ENCODE measurements at regions not wholly inside any gene's neighbourhood (a gene's known extent, or its start where the extent isn't known, plus 50 kb on each side); places are given as distances from the start of the nearest gene placed in this dataset.
A peak's percentile ranks its signal among the peaks of the same experiment; 100 is the strongest.

DNA sequence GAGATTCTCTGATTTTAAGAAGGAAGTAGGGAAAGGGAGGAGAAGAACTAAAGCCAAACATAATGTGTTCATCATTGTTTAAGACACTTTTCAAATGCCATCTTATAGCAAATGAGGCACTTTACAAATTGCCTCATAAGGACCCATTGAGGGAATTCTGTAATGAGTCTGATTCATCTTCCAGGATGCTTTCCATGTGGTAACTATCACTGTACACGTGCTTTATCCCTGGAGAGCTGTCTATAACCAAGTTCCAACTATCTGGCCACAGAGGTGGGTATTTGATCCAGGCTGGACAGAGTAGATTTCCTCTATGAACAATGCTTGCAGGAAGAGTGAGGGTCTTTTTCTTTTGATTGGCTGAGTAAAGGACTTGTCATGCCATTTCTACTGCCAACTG is 183.5 kb upstream of the NFIB start:
- H3K4me3 ChIP-seq (ENCODE audit: low read depth, low read length) = no peak overlapping the region
- TF ChIP-seq, protein P1, sequence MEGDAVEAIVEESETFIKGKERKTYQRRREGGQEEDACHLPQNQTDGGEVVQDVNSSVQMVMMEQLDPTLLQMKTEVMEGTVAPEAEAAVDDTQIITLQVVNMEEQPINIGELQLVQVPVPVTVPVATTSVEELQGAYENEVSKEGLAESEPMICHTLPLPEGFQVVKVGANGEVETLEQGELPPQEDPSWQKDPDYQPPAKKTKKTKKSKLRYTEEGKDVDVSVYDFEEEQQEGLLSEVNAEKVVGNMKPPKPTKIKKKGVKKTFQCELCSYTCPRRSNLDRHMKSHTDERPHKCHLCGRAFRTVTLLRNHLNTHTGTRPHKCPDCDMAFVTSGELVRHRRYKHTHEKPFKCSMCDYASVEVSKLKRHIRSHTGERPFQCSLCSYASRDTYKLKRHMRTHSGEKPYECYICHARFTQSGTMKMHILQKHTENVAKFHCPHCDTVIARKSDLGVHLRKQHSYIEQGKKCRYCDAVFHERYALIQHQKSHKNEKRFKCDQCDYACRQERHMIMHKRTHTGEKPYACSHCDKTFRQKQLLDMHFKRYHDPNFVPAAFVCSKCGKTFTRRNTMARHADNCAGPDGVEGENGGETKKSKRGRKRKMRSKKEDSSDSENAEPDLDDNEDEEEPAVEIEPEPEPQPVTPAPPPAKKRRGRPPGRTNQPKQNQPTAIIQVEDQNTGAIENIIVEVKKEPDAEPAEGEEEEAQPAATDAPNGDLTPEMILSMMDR (IDR thresholded peaks at IDR 0.05; ENCODE audit: insufficient read depth, low read length) = no peak
- DNase-seq (ENCODE audit: low read depth) = peak; percentile 4

GRCh38 chr9:14488421-14489190 is 174.7 kb upstream of the NFIB start:
- TF ChIP-seq, protein P1 (IDR thresholded peaks at IDR 0.05; ENCODE audit: insufficient read depth, low read length) = no peak
- no peak overlapping the region for H3K4me3 ChIP-seq (ENCODE audit: low read depth, low read length)
- DNase-seq (ENCODE audit: low read depth) = no peak

- TF ChIP-seq, protein P1 (IDR thresholded peaks at IDR 0.05; ENCODE audit: insufficient read depth, low read length) = no peak
- no peak overlapping the region for H3K4me3 ChIP-seq (ENCODE audit: low read depth, low read length)
- no peak for DNase-seq (ENCODE audit: low read depth)
Measured at GRCh38 chr9:14487547-14488185, 173.7 kb upstream of the NFIB start.

DNA sequence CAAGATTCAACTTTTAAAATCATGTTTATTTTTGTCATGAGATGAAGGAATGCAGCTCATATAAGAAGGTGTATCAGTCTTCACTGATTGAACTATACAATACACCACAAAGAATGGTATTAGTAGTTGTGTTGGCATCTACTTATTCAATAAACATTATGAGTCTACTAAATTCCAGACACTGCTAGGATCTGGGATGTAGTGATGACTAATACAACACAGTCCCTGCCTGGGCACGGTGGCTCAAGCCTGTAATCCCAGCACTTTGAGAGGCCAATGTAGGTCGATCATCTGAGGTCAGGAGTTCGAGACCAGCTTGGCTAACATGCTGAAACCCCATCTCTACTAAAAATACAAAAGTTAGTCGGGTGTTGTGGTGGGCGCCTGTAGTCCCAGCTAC is 171.4 kb upstream of the NFIB start:
- TF ChIP-seq, protein P1 (IDR thresholded peaks at IDR 0.05; ENCODE audit: insufficient read depth, low read length) = no peak
- DNase-seq (ENCODE audit: low read depth) = no peak
- no peak overlapping the region for H3K4me3 ChIP-seq (ENCODE audit: low read depth, low read length)

DNA sequence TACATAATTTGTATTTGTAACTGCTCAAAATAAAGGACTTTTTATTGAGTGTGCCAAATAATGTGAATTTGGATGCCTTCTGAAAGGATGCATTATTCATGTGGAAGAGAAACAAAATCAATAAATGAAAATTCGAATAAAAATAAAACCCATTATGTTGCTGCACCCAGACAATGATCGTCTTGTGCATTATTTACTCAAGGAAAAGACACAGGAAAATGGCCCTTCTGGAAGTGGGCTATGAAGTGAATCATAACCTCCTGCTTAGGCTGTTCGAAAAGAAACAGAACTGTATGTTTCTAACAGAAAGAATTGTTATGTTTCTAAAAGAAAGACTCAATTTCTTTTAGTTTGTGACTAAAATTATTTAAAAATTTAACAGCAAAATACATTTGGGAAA is 168.9 kb upstream of the NFIB start:
- TF ChIP-seq, protein P1 (IDR thresholded peaks at IDR 0.05; ENCODE audit: insufficient read depth, low read length) = no peak
- DNase-seq (ENCODE audit: low read depth) = no peak
- no peak overlapping the region for H3K4me3 ChIP-seq (ENCODE audit: low read depth, low read length)

DNA sequence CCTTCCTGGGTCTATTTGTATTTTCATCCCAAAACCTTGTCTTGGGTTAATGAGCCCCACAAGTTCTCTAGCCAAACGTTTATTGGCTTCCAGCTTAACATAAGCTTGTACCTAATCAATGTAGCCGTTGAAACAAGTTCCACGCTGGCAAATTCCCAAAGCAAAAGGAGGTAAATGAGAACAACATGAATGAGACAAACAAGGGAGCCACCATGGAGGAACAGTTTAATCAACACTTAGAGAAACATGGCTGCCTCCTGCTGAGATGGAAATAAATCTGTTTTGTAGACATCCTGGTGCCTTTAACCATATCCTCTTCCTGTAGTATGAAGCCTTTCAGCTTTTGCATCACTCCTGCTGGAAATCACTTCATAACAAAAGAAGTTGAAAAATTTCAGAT is 166.6 kb upstream of the NFIB start:
- TF ChIP-seq, protein P1 (IDR thresholded peaks at IDR 0.05; ENCODE audit: insufficient read depth, low read length) = no peak
- no peak for DNase-seq (ENCODE audit: low read depth)
- no peak overlapping the region for H3K4me3 ChIP-seq (ENCODE audit: low read depth, low read length)
